Fibroblast of villous mesenchyme (primary cell): ENCODE measurements at regions not wholly inside any gene's neighbourhood (a gene's known extent, or its start where the extent isn't known, plus 50 kb on each side); places are given as distances from the start of the nearest gene placed in this dataset.

Experiments used
- DNase-seq: peaks from one replicate; pipeline ENCODE4 v3.0.0-alpha.2; 2010; ENCODE audit warnings: low read depth
- H3K4me3 ChIP-seq: 2 replicates; pipeline ENCODE4 v1.5.1; 2011; ENCODE audit warnings: low read depth, mild to moderate bottlenecking, low read length
- TF ChIP-seq, protein P1 (sequence below): IDR thresholded peaks from 2 replicates; pipeline ENCODE4 v1.5.1; 2012; ENCODE audit warnings: low read depth, mild to moderate bottlenecking, low read length; ENCODE audit not compliant: insufficient read depth

DNA sequence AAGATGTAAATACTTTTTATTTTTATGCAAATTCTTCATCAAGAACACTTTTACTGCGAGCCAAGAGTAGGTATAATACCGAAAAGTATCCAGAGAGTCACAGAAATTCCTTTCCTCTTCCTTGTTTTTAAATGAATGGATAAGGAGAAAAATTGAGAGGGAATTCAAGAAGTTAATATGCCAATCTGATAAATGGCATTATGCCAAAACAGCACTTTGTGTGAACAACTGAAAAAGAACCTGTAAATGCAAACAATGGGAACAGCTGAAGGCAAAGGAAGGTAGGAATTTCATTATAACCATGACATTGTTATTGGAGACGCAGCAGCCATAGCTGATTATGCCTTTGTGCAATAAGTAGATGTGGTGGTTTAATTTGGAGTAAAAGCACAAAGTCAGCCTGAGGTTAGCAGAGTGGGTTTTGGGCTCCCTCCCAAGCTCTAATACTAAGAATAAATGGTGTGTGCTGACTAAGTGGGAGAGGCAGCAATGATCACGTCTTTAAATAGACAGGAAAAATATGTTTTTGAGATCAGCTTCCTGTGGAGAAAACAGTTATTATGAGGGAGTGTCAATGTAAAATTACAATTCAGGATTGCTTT lies 209.8 kb upstream of the NDST4 start:
- TF ChIP-seq, protein P1, sequence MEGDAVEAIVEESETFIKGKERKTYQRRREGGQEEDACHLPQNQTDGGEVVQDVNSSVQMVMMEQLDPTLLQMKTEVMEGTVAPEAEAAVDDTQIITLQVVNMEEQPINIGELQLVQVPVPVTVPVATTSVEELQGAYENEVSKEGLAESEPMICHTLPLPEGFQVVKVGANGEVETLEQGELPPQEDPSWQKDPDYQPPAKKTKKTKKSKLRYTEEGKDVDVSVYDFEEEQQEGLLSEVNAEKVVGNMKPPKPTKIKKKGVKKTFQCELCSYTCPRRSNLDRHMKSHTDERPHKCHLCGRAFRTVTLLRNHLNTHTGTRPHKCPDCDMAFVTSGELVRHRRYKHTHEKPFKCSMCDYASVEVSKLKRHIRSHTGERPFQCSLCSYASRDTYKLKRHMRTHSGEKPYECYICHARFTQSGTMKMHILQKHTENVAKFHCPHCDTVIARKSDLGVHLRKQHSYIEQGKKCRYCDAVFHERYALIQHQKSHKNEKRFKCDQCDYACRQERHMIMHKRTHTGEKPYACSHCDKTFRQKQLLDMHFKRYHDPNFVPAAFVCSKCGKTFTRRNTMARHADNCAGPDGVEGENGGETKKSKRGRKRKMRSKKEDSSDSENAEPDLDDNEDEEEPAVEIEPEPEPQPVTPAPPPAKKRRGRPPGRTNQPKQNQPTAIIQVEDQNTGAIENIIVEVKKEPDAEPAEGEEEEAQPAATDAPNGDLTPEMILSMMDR = no peak
- DNase-seq = no peak
- H3K4me3 ChIP-seq = no peak overlapping the region

DNA sequence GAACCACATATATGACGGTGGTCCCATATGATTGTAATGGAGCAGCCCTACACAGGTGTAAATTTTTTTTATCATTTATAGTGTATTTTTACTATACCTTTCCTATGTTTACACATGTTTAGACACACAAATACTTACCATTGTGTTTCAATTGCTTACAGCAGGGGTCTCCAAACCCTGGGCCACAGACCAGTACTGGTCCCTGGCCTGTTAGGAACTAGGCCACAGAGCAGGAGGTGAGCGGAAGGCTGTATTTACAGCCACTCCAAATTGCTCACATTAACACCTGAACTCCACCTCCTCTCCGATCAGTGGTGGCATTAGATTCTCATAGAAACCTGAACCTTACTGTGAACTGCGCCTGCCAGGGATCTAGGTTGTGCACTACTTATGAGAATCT lies 201.8 kb upstream of the NDST4 start:
- TF ChIP-seq, protein P1 = no peak
- H3K4me3 ChIP-seq = no peak overlapping the region
- no peak for DNase-seq

DNA sequence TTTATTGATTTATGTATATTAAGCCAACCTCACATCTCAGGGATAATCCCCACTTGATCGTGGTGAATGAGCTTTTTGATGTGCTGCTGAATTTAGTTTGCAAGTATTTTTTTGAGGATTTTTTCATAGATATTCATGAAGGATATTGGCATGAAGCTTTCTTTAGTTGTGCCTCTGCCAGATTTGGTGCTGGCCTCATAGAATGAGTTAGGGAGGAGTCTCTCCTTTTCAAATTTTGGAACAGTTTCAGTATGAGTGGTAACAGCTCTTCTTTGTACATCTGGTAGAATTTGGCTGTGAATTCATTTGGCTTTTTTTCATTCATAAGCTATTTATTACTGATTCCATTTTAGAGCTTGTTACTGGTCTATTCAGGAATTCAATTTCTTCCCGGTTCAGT lies 197.2 kb upstream of the NDST4 start:
- H3K4me3 ChIP-seq = no peak overlapping the region
- TF ChIP-seq, protein P1 = no peak
- no peak for DNase-seq

DNA sequence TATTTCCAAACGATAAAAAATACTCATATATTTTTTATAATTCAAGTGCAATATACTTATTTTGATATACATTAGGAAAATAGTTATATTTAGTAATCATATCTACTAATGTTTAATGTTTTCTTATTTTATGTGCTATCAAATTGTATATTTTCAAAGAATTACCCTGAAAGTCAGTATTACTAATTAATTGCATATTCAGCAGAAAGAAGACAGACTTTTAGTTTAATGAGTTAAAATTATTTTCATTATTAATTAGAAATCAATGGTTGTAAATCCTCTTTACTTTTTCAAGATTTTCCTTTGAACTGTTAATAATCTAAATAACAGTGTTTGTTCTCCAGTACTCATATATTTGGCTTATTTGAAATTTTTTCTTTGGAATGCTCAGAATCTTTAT lies 181.3 kb upstream of the NDST4 start:
- no peak overlapping the region for H3K4me3 ChIP-seq
- TF ChIP-seq, protein P1 = no peak
- no peak for DNase-seq

DNA sequence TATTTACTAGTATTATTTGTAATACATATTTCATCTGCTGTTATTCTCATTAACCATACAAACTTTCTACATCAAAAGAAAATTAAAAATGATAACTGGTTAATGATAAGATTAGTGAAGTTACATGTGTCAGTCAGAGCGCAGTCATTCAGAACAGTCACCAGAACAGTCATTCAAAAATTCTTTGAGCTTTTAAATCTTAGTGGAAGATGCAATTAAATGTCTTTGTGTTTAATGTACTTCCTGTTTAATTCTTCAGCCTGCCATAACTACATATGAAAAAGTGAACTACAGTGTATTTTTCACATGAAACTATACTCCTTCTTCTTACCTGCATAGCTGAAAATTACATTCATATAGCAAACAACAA lies 179.7 kb upstream of the NDST4 start:
- TF ChIP-seq, protein P1 = no peak
- H3K4me3 ChIP-seq = no peak overlapping the region
- DNase-seq = no peak

DNA sequence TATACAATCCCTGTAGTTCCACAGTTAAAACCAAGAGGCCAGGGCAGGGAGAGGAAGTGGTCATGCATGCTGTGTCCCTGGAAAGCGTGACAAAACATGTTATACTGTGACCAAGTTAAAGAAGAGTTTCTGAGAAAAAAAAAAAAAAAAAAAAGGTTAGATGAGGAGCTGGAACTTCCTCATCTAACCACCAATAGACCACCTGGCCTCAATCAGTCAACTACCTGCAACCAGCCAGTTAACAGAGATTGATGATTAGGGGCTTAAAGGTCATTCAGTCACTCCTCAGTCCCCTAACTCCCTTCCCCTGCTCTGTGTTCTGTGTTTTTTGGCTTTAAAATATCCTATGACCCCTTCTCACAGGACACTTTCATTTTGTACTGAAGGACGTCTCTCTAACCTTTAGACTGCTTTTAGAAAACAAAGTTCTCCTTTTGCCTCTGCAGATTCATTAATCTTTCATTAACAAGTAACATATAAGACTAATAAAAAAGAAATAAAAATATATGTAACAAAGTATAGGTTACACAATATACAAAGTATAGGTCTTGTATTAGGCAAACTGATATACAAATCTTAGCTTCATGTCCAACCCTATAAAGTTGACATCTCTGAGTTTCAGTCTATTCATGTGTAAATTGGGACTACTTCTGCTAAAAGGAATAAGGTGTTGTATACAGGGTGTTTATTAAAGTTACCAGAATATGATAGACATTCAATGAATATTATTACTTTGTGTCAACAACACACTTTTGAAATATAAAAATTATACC lies 179.1 kb upstream of the NDST4 start:
- H3K4me3 ChIP-seq = no peak overlapping the region
- TF ChIP-seq, protein P1 = no peak
- DNase-seq = no peak
